Omental fat pad (tissue), 3 donors: ENCODE measurements at regions not wholly inside any gene's neighbourhood (a gene's known extent, or its start where the extent isn't known, plus 50 kb on each side); places are given as distances from the start of the nearest gene placed in this dataset.

ENCODE experiments used
- ATAC-seq: fragments of 150-250 bp; one replicate; pipeline ENCODE4 v1.9.1; 2016; ENCODE audit warnings: mild to moderate bottlenecking, moderate library complexity; ENCODE audit not compliant: low FRiP score
- DNase-seq: peaks from one replicate; pipeline ENCODE4 v3.0.0-alpha.2; 2019; ENCODE audit warnings: low spot score
- TF ChIP-seq, protein P1 (sequence below), 3 donors: fragments of 450-650 bp; IDR thresholded peaks; one replicate each; pipeline ENCODE4 v1.5.1; 2016 to 2017; ENCODE audit warnings: antibody characterized with exemption in 3 of 3, mild to moderate bottlenecking in 3 of 3, moderate library complexity in 2 of 3

DNA sequence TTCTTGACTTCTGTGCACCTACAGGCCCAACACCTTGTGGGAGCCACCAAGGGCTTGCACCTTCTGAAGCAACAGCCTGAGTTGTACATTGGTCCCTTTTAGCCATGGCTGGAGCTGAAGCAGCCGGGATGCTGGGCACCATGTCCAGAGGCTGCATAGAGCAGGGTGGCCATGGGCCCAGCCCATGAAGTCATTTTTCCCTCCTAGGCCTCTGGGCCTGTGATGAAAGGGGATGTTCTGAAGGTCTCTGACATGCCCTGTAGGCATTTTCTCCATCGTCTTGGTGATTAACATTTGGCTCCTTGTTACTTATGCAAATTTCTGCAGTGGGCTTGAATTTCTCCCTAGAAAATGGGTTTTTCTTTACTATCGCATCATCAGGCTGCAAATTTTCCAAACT is 83.1 kb upstream of the ACVR1 start:
- ATAC-seq (no peak), DNase-seq (no peak)
- TF ChIP-seq, protein P1, sequence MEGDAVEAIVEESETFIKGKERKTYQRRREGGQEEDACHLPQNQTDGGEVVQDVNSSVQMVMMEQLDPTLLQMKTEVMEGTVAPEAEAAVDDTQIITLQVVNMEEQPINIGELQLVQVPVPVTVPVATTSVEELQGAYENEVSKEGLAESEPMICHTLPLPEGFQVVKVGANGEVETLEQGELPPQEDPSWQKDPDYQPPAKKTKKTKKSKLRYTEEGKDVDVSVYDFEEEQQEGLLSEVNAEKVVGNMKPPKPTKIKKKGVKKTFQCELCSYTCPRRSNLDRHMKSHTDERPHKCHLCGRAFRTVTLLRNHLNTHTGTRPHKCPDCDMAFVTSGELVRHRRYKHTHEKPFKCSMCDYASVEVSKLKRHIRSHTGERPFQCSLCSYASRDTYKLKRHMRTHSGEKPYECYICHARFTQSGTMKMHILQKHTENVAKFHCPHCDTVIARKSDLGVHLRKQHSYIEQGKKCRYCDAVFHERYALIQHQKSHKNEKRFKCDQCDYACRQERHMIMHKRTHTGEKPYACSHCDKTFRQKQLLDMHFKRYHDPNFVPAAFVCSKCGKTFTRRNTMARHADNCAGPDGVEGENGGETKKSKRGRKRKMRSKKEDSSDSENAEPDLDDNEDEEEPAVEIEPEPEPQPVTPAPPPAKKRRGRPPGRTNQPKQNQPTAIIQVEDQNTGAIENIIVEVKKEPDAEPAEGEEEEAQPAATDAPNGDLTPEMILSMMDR (IDR thresholded peaks at IDR 0.05), result no peak

DNA sequence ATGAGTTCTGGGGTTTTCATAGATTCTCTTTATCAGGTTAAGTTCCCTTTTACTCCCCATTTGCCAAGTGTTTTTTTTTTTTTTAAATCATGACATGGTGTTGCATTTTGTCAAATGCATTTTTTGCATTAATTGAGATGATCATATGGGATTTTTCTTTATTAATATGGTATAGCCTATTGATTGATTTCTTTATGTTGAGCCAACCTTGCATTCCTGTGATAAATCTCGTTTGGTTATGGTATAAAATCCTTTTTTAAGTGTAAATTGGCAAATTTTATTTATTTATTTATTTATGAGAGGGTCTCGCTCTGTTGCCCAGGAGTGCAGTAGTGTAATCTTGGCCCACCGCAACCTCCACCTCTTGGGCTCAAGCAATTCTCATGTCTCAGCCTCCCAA is 81.5 kb upstream of the ACVR1 start:
- TF ChIP-seq, protein P1 (IDR thresholded peaks at IDR 0.05), result no peak
- DNase-seq, result no peak
- ATAC-seq, result no peak

DNA sequence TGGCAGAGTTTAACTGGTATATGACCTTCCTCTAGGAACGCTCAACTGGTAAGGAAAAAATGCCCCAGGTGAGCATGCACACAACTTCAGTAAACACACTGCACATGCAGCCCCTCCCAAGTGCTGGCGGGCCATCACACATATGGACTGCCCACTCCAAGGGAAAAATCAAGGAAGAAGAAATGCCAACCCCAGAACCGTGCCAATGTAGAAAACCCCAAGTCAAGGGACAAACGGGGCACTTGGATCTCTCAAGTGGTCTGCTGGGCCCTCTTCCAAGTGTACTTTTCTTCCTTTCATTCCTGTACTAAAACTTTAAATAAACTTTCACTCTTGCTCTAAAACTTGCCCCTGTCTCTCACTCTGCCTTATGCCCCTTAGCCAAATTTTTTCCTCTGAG is 76.4 kb upstream of the ACVR1 start:
- TF ChIP-seq, protein P1 (IDR thresholded peaks at IDR 0.05), result no peak
- ATAC-seq, result no peak
- DNase-seq, result no peak

DNA sequence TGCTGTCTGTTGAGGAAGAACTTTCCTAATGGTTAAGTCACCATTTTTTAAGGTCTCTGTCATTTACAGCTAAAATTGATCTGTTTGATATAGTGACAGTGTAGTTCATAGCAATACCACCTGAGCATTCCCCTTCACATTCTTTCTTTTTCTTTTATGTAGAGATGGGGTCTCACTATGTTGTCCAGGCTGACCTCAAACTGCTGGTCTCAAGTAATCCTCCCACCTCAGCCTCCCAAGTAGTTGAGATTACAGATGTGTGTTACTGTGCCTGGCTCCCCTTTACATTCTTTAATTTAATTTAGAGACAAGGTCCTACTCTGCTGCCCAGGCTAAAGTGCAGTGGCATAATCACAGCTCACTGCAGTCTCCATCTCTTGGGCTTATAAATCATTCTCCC is 72.7 kb upstream of the ACVR1 start:
- DNase-seq (no peak), ATAC-seq (no peak)
- TF ChIP-seq, protein P1 (IDR thresholded peaks at IDR 0.05), result no peak

DNA sequence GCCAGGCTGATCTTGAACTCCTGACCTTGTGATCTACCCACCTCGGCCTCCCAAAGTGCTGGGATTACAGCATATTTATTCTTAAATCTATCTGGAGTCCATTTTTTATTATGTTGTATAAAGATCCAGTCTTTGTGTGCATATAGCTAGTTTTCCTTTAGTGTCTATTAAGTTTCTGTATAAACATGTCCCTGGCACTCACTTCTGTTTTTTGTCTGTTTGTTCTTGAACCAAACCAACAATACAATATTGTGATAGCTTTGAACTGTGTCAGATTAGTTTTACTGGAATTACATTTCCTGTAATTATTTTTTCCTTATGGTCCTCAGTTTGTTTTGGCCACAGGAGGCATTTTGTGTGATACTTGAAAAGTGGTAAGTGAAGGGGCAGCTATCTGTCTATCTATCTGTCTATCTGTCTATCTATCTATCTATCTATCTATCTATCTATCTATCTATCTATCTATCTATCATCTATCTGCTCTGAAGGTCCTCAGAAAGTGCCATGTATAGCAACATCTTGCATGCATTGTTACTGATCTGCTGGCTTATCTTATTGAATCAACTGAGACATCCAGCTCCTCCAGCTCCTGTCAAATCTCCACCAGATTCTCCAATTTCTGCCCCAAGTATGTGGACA is 70.9 kb upstream of the ACVR1 start:
- TF ChIP-seq, protein P1 (IDR thresholded peaks at IDR 0.05), result no peak
- DNase-seq (no peak), ATAC-seq (no peak)

DNA sequence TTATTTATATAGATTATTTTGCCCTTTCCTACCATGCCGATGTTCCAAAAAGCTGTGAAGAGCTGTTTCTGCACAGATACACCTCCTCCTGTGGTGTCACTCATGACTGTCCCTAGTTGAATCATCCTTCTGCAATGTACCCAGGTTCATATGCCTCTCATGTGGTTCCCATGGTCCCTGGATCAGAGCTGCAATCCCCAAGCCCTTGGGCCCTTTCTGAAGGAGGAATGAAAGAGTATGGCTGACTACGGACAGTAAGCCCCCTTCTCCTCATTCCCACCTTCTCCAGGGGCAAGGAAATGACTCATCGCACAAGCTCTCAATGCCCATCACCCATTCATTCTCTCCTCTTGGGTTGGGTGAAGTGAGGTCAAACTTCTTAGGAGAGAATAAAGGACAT is 63.9 kb upstream of the ACVR1 start:
- DNase-seq (no peak), ATAC-seq (no peak)
- TF ChIP-seq, protein P1 (IDR thresholded peaks at IDR 0.05), result no peak

DNA sequence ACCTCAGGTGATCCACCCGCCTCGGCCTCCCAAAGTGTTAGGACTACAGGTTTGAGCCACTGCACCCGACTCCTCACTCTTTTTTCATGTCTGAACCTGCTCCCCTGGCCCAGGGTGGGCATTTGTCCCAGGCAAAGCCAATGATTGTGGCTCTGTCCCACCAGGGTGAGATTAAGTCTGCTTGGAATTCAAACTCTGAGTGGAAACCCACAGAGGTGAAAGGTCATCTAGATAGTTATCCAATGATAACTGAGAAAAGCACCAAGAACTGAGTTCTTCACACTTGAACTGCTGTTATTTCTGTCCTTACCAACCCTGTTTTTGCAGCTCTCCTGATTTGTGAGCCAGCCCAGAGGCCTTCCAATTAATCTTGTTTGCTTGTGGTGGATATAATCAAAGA is 62.4 kb upstream of the ACVR1 start:
- DNase-seq (no peak), ATAC-seq (no peak)
- TF ChIP-seq, protein P1 (IDR thresholded peaks at IDR 0.05), result no peak
